NCI-H1105 treated with DMSO at 0.1 percent for 48 hours (cell line): ENCODE measurements at regions not wholly inside any gene's neighbourhood (a gene's known extent, or its start where the extent isn't known, plus 50 kb on each side); places are given as distances from the start of the nearest gene placed in this dataset.
"Not testable (repeated sequence)": the region's sequence is repeated elsewhere in the genome, so short reads cannot be mapped to it uniquely, and the experiment has no call there.

Source experiments
- DNase-seq: peaks from one replicate; lab custom pipeline; 2025; lab: John Stamatoyannopoulos, UW

- not testable (repeated sequence) for DNase-seq
These were observed 756.9 kb upstream of the ADGRB3 start for GRCh38 chr6:67878216-67878615.

DNA sequence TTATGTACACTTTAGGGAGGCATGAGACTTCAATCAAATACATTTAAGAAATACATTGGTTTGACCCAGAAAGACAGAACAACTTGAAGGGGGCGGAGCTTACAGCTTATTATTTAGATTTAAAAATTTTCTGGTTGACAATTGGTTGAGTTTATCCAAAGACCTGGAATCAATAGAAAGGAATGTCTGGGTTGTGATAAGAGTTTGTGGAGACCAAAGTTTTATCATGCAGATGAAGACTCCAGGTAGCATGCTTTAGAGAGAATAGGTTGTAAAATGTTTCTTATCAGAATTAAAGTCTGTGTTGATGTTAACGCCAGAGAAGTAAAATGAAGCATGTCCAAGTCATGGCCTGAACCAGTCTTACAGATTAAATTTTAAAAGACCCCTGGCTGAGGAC, 757.8 kb upstream of the ADGRB3 start:
- no peak for DNase-seq

GRCh38 chr6:67875877-67876383, 759.2 kb upstream of the ADGRB3 start:
- DNase-seq, result no peak

DNA sequence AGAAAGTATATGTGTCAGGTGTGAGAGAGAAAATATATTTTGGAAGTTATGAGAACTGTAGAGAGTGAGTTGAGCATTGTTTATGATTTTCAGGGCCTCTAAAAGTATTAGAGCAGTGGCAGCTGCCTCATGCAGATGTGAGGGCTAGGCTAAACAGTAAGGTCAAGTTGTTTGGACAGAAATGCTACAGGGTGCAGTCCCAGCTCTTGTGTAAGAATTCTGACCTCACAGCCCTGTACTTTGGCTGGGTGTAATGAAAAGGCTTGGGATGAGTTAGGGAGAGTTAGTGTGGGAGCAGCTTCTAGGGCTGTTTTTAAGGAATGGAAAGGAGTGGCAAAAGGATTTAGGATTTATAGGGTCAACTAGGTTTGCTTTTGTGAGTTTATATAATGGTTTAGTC, 764.8 kb upstream of the ADGRB3 start:
- no peak for DNase-seq

DNA sequence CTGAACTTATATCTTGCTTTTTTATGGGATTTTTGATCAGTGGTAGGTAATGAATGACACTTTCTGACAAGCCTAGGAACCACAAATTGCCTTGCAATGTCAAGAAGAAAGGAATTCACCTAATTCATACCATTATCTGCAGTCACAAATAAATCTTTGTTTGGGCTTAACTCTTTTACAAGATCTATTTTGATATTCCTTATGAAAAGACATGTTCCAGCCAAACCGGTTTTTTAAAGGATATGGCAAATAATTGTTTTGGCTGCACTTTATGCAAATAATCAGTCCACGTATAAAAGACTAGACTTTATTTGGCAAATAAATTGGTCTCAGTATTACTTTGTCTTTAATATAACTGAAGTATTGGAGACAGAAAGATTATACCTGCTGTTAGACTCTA, 771.7 kb upstream of the ADGRB3 start:
- DNase-seq, result no peak

GRCh38 chr6:67854098-67854497, 781.0 kb upstream of the ADGRB3 start:
- DNase-seq, result no peak

DNA sequence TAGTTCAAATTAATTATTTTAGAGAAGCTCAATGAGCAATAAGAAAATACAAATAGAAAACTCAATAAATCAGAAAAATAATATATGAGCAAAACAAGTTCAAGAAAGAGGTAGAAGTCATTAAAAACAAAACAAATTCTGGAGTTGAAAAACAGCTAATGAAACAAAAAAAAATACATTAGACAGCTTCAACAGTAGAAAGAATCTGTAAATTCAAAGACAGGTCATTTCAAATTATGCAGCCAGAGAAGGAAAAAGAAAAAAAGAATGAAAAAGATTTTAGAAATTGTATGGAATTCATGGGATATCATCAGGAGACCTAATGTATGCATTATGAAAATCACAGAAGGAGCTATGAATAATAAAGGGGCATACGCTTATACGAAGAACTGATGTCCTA, 795.3 kb upstream of the ADGRB3 start:
- DNase-seq, result no peak

GRCh38 chr6:67825201-67825895, 809.7 kb upstream of the ADGRB3 start:
- DNase-seq, result no peak

- no peak for DNase-seq
These were observed 816.8 kb upstream of the ADGRB3 start for GRCh38 chr6:67818322-67818721.

GRCh38 chr6:67815623-67816022, 819.5 kb upstream of the ADGRB3 start:
- no peak for DNase-seq

DNA sequence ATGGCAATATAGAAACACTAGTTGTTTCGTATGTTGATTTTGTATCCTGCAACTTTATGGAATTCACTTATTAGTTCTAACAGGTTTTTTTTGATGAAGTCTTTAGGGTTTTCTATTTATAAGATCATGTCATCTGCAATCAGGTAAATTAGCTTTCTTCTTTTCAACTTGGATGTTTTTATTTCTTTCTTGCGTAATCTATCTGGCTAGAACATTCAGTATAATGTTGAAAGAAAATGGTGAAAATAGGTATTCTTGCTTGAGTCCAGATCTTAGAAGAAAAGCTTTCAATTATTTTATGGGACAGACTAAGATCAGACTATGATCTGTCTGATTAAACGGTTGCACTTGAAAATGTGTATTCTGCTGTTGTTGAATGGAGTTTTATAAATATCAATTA, 820.8 kb upstream of the ADGRB3 start:
- DNase-seq, result no peak

DNA sequence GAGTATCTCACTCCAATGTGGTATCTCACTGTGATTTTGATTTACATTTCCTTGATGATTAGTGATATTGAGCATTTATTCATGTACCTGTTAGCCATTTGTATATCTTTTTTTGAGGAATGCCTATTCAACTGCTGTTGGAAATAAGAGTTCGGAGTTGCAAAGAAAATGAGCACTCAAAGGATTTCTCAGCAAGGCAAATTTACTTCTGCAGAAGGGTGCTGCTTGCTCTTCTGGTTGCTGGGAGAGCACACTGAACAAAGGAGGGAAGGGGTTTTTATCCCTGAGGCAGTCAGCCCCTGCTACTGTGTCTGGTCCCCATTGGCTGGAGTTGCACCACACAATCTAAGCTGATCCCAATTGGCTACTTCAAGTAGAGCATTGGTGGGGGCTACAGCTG, 822.4 kb upstream of the ADGRB3 start:
- DNase-seq, result no peak

- no peak for DNase-seq
These were observed 823.0 kb upstream of the ADGRB3 start for GRCh38 chr6:67812125-67812524.

GRCh38 chr6:67811239-67812037, 823.6 kb upstream of the ADGRB3 start:
- DNase-seq, result no peak

GRCh38 chr6:67804808-67805207, 830.3 kb upstream of the ADGRB3 start:
- not testable (repeated sequence) for DNase-seq

DNA sequence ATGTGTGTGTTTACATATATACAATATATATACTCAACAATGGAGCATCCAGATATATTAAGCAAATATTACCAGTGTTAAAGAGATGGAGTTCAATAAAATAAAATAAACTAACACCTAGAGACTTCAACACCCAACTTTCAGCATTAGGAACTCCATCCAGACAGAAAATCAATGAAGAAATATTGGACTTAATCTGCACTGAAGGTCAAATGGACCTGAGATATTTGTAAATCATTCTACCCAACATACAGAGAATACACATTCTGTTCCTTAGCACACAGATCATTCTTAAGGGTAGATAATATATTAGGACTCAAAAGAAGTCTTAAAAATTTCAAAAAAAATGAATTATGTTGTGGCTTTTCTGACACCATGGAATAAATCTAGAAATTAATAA, 832.3 kb upstream of the ADGRB3 start:
- no peak for DNase-seq

DNA sequence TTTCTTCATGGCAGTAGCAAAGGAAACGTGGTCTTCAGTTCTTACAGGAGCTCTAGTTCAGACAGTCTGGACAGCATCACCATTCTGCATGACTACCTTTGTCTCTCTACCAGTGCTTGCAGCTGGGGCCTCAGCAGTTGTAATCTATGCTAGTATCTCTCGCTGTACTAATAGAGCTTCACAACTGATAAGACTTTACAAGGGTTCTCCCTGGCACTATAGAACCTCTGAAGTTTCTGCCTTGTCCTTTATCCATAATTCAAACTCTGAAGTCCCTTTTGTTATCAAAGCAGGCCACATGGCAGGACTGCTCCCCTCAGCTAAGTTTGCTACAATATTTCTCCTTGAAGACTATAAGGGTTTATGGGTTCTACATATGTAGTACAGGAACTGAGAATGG, 842.1 kb upstream of the ADGRB3 start:
- no peak for DNase-seq

DNA sequence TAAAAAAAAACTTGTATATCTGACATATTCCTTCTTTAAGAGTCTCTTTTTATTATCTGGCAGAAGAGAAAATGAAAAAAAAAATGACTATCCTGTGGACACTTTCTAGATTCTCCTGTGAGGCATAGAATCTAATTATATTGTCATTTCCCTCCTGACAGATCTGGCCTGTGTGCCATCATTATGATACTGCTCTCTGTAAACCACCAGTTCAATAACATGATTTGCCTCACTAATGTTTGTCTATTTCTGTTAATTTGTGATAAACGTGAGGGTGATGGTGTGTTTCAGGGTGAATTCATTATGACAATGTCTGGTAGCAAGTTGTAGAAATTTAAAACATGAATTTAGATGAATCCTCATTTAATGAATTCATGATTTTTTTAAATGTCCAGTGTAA, 844.5 kb upstream of the ADGRB3 start:
- DNase-seq, result no peak

DNA sequence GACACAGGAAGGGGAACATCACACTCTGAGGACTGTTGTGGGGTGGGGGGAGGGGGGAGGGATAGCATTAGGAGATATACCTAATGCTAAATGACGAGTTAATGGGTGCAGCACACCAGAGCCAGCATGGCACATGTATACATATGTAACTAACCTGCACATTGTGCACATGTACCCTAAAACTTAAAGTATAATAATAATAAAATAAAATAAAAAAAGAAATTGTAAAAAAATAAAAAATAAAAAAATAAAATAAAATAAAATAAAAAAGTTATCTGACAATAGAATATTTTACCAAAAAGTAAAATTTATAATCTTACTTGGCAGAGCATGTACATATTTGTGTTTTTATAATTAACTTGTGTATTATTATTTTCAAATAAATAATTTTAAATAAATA, 848.0 kb upstream of the ADGRB3 start:
- DNase-seq, result not testable (repeated sequence)

GRCh38 chr6:67779876-67780275, 855.2 kb upstream of the ADGRB3 start:
- no peak for DNase-seq

DNA sequence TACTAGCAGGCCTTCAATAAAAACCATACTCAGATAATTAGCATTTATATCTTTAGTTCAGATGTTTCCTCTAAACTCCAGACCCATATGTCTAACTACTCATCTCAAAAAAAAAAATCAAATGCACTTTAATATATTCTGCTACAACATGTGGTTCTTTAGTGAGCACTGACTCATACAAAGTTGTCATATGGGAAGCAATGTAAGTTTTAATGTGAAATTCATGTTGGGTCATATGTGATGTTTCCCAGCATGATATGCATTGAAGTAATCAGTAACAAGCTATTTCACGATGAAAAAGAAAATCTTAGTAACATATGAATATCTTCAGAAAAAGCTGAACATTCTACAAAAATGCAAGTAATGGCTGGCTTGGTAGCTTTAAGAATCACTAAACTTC, 859.7 kb upstream of the ADGRB3 start:
- no peak for DNase-seq

GRCh38 chr6:67768972-67769371, 866.1 kb upstream of the ADGRB3 start:
- DNase-seq, result no peak

DNA sequence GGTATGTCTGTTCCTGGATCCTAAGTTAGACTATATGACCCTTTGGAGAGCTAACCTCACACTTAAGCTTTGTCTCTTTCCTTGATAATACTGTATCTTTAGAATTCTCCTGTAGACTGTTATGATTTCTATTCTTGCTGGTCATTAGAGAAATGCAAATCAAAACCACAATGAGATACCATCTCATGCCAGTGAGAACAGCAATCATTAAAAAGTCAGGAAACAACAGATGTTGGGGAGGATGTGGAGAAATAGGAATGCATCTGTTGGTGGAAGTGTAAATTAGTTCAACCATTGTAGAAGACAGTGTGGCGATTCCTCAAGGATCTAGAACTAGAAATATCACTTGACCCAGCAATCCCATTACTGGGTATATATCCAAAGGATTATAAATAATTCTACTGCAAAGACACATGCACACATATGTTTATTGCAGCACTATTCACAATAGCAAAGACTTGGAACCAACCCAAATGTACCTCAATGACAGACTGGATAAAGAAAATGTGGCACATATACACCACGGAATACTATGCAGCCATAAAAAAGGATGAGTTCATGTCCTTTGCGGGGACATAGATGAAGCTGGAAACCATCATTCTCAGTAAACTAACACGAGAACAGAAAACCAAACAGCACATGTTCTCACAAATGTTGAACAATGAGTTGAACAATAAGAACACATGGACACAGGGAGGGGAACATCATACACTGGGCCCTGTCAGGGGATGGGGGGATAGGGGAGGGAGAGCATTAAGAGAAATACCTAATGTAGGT, 867.8 kb upstream of the ADGRB3 start:
- DNase-seq, result not testable (repeated sequence)
